Neural progenitor cell (in vitro differentiated cells): ENCODE measurements at regions not wholly inside any gene's neighbourhood (a gene's known extent, or its start where the extent isn't known, plus 50 kb on each side); places are given as distances from the start of the nearest gene placed in this dataset.
"Not testable (repeated sequence)": the region's sequence is repeated elsewhere in the genome, so short reads cannot be mapped to it uniquely, and the experiment has no call there.

Source experiments
- DNase-seq: peaks from one replicate; pipeline ENCODE4 v3.0.0-alpha.2; 2016; ENCODE audit warnings: low spot score
- H2AFZ ChIP-seq: fragments of 200-600 bp; sonication (generic); replicated peaks from 2 replicates; pipeline ENCODE4 v1.6.1; 2016; ENCODE audit warnings: antibody characterized with exemption
- H3F3A ChIP-seq: fragments of 200-600 bp; sonication (generic); 2 replicates; pipeline ENCODE4 v1.6.1; 2016; ENCODE audit warnings: antibody characterized with exemption, low read depth
- H3K27ac ChIP-seq: fragments of 200-600 bp; sonication (generic); 2 replicates; pipeline ENCODE4 v1.5.1; 2016; ENCODE audit warnings: mild to moderate bottlenecking
- H3K27me3 ChIP-seq: fragments of 200-600 bp; sonication (generic); 2 replicates; pipeline ENCODE4 v1.6.1; 2016; ENCODE audit warnings: mild to moderate bottlenecking, moderate library complexity
- H3K36me3 ChIP-seq: fragments of 200-600 bp; sonication (generic); 2 replicates; pipeline ENCODE4 v1.5.1; 2016
- H3K4me1 ChIP-seq: fragments of 200-600 bp; sonication (generic); 2 replicates; pipeline ENCODE4 v1.6.1; 2016; ENCODE audit warnings: mixed run types
- H3K4me2 ChIP-seq: fragments of 200-600 bp; sonication (generic); 2 replicates; pipeline ENCODE4 v1.6.1; 2016
- H3K4me3 ChIP-seq: fragments of 200-600 bp; sonication (generic); 2 replicates; pipeline ENCODE4 v1.5.1; 2016
- H3K79me2 ChIP-seq: fragments of 200-600 bp; sonication (generic); 2 replicates; pipeline ENCODE4 v1.6.1; 2016; ENCODE audit warnings: low read depth
- H3K9ac ChIP-seq: fragments of 200-600 bp; sonication (generic); 2 replicates; pipeline ENCODE4 v1.6.1; 2016
- H3K9me3 ChIP-seq: fragments of 200-600 bp; sonication (generic); 2 replicates; pipeline ENCODE4 v1.5.1; 2016; ENCODE audit warnings: low read depth
- H4K20me1 ChIP-seq: fragments of 200-600 bp; sonication (generic); 2 replicates; pipeline ENCODE4 v1.6.1; 2016; ENCODE audit warnings: low read depth
- H3K27ac Mint-ChIP-seq: 3 replicates; pipeline ENCODE4 v1.8.0; 2021; ENCODE audit warnings: mixed read lengths
- H3K27me3 Mint-ChIP-seq: 2 replicates; pipeline ENCODE4 v1.8.0; 2022; ENCODE audit warnings: low read depth, mild to moderate bottlenecking, inconsistent platforms, moderate library complexity, mixed read lengths; ENCODE audit not compliant: insufficient read depth
- H3K36me3 Mint-ChIP-seq: 3 replicates; pipeline ENCODE4 v1.8.0; 2021; ENCODE audit warnings: mixed read lengths
- H3K4me1 Mint-ChIP-seq: 3 replicates; pipeline ENCODE4 v1.8.0; 2021; ENCODE audit warnings: mixed read lengths
- H3K4me3 Mint-ChIP-seq: 3 replicates; pipeline ENCODE4 v1.8.0; 2021; ENCODE audit warnings: mild to moderate bottlenecking, moderate library complexity, mixed read lengths
- H3K9me3 Mint-ChIP-seq: 3 replicates; pipeline ENCODE4 v1.8.0; 2020; ENCODE audit warnings: mixed read lengths
- CTCF ChIP-seq: fragments of 200-600 bp; sonication (generic); IDR thresholded peaks from 2 replicates; pipeline ENCODE4 v1.5.1; 2017; ENCODE audit warnings: antibody characterized with exemption, mild to moderate bottlenecking
- EZH2 ChIP-seq: fragments of 200-600 bp; sonication (generic); IDR thresholded peaks from 2 replicates; pipeline ENCODE4 v1.6.1; 2017; ENCODE audit warnings: antibody characterized with exemption, mild to moderate bottlenecking, moderate library complexity
- EZH2phosphoT487 ChIP-seq: fragments of 200-600 bp; sonication (generic); IDR thresholded peaks from 2 replicates; pipeline ENCODE4 v1.6.1; 2017; ENCODE audit warnings: antibody characterized with exemption

- no peaks in the 10 kb centered on the region for H3K9me3 Mint-ChIP-seq
- no peaks in the 10 kb centered on the region for H4K20me1 ChIP-seq
These were observed 236.6 kb downstream of the SATB1 start for GRCh38 chr3:18188491-18188890.

GRCh38 chr3:18185624-18186023, 239.5 kb downstream of the SATB1 start:
- Mint-ChIP-seq H3K4me3 (no peak overlapping the region), H3K9me3 (no peaks in the 10 kb centered on the region), H3K4me1 (peaks cover 25% of the 10 kb centered on the region), H3K36me3 (no peaks in the 10 kb centered on the region), H3K27me3 (peaks cover 2% of the 10 kb centered on the region), H3K27ac (no peak overlapping the region)
- no peak for DNase-seq
- Histone ChIP-seq H2AFZ (no peak overlapping the region), H3F3A (no peaks in the 10 kb centered on the region), H3K4me3 (no peak overlapping the region), H3K4me2 (no peak overlapping the region), H3K9me3 (no peaks in the 10 kb centered on the region), H4K20me1 (no peaks in the 10 kb centered on the region), H3K27ac (no peak overlapping the region), H3K4me1 (no peaks in the 10 kb centered on the region), H3K36me3 (no peaks in the 10 kb centered on the region), H3K9ac (no peak overlapping the region), H3K79me2 (no peaks in the 10 kb centered on the region), H3K27me3 (no peaks in the 10 kb centered on the region)
- TF ChIP-seq CTCF: no peak
- TF ChIP-seq EZH2: no peak

More at GRCh38 chr3:18188491-18188890, 236.6 kb downstream of the SATB1 start:
- DNase-seq: no peak
- Mint-ChIP-seq H3K4me1 (peaks cover 29% of the 10 kb centered on the region), H3K27ac (peak overlapping the region; percentile 36), H3K27me3 (peaks cover 2% of the 10 kb centered on the region), H3K4me3 (no peak overlapping the region), H3K36me3 (no peaks in the 10 kb centered on the region)
- TF ChIP-seq EZH2phosphoT487 (no peak), CTCF (no peak), EZH2 (no peak)
- H3K27me3 ChIP-seq: no peaks in the 10 kb centered on the region
- H3K4me1 ChIP-seq: no peaks in the 10 kb centered on the region
- H3K9ac ChIP-seq: no peak overlapping the region
- H3K4me2 ChIP-seq: no peak overlapping the region
- H3K36me3 ChIP-seq: no peaks in the 10 kb centered on the region
- no peaks in the 10 kb centered on the region for H3F3A ChIP-seq
- H3K9me3 ChIP-seq: no peaks in the 10 kb centered on the region
- H2AFZ ChIP-seq: no peak overlapping the region
- H3K4me3 ChIP-seq: no peak overlapping the region
- no peaks in the 10 kb centered on the region for H3K79me2 ChIP-seq
- no peak overlapping the region for H3K27ac ChIP-seq

- H3K27me3 ChIP-seq, H3F3A ChIP-seq, H3K9ac ChIP-seq, H3K27me3 Mint-ChIP-seq, H3K9me3 ChIP-seq, H2AFZ ChIP-seq, H3K36me3 Mint-ChIP-seq, DNase-seq, H3K36me3 ChIP-seq, H3K79me2 ChIP-seq, H3K9me3 Mint-ChIP-seq, H3K4me2 ChIP-seq, H3K4me3 Mint-ChIP-seq, H3K27ac ChIP-seq, H3K4me3 ChIP-seq, H3K27ac Mint-ChIP-seq, H3K4me1 ChIP-seq, H4K20me1 ChIP-seq, H3K4me1 Mint-ChIP-seq: not testable (repeated sequence)
These were observed 242.2 kb downstream of the SATB1 start for GRCh38 chr3:18182923-18183322.

GRCh38 chr3:18179521-18179920, 245.6 kb downstream of the SATB1 start:
- no peaks in the 10 kb centered on the region for H3F3A ChIP-seq
- no peak overlapping the region for H3K4me2 ChIP-seq
- Mint-ChIP-seq H3K9me3 (no peaks in the 10 kb centered on the region), H3K4me1 (no peaks in the 10 kb centered on the region), H3K27ac (no peak overlapping the region), H3K27me3 (peaks cover 5% of the 10 kb centered on the region), H3K4me3 (no peak overlapping the region), H3K36me3 (no peaks in the 10 kb centered on the region)
- TF ChIP-seq CTCF (no peak), EZH2phosphoT487 (no peak)
- H3K9ac ChIP-seq: no peak overlapping the region
- H3K79me2 ChIP-seq: no peaks in the 10 kb centered on the region
- DNase-seq: no peak
- no peaks in the 10 kb centered on the region for H3K9me3 ChIP-seq
- no peaks in the 10 kb centered on the region for H3K27me3 ChIP-seq
- no peaks in the 10 kb centered on the region for H3K36me3 ChIP-seq
- H3K4me3 ChIP-seq: no peak overlapping the region
- no peak overlapping the region for H2AFZ ChIP-seq
- no peaks in the 10 kb centered on the region for H4K20me1 ChIP-seq
- no peak overlapping the region for H3K27ac ChIP-seq
- no peaks in the 10 kb centered on the region for H3K4me1 ChIP-seq
